ENCODE measurements at regions not wholly inside any gene's neighbourhood (a gene's known extent, or its start where the extent isn't known, plus 50 kb on each side); places are given as distances from the start of the nearest gene placed in this dataset.

DNA sequence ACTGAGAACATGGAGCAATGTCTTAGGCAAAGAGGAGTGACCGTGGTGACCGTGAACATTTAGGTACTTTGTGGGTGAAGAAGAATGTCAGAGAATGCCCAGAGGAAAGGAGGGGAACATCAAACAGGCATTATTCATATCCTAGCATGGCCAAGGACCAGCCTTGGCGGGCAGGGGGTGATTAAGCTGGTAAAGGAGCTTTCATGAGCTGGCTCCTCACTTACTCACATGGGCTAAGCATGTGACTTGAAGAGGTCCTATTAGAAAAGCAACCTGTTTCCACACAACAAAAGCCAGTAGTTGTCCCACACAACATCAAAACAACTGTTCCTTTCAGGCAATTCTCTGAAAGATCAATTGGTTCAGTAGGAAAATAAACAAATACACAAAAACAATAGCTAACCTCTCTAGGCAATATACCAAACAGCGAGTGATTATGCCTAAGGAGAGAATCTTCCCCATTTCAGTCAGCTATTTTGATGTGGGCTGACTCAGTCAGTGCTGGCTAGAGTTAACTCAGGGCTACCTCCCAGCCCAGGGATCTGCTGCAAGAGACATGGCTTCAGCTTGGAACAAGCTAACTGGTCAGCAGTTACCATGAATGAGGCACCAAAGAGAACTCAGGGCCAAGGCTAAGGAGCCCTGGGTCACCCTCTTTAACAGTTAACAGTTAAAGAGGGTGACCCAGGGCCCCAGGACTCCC is 283.5 kb downstream of the ARHGAP12 start:
- H3K9me3 ChIP-seq (ENCODE audit: low read length) = no peaks in the 10 kb centered on the region
- no peak overlapping the region for H3K4me3 ChIP-seq (ENCODE audit: low read depth, low read length, poor library complexity, severe bottlenecking)
- no peaks in the 10 kb centered on the region for H3K27me3 ChIP-seq (ENCODE audit: insufficient read depth, low read length)
- no peaks in the 10 kb centered on the region for H3F3A ChIP-seq (ENCODE audit: insufficient read depth, low read length)
- TF ChIP-seq EZH2 (IDR thresholded peaks at IDR 0.05; ENCODE audit: borderline replicate concordance, low read length) = no peak
- TF ChIP-seq, protein P1, sequence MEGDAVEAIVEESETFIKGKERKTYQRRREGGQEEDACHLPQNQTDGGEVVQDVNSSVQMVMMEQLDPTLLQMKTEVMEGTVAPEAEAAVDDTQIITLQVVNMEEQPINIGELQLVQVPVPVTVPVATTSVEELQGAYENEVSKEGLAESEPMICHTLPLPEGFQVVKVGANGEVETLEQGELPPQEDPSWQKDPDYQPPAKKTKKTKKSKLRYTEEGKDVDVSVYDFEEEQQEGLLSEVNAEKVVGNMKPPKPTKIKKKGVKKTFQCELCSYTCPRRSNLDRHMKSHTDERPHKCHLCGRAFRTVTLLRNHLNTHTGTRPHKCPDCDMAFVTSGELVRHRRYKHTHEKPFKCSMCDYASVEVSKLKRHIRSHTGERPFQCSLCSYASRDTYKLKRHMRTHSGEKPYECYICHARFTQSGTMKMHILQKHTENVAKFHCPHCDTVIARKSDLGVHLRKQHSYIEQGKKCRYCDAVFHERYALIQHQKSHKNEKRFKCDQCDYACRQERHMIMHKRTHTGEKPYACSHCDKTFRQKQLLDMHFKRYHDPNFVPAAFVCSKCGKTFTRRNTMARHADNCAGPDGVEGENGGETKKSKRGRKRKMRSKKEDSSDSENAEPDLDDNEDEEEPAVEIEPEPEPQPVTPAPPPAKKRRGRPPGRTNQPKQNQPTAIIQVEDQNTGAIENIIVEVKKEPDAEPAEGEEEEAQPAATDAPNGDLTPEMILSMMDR (IDR thresholded peaks at IDR 0.05; ENCODE audit: low read length) = no peak
- H3K27ac ChIP-seq (ENCODE audit: low read depth, low read length, poor library complexity, severe bottlenecking) = no peak overlapping the region
- H3K4me2 ChIP-seq (ENCODE audit: low read length) = no peak overlapping the region
- H3K9ac ChIP-seq (ENCODE audit: low read length) = no peak overlapping the region
- no peaks in the 10 kb centered on the region for H3K9me2 ChIP-seq (ENCODE audit: low read depth, low read length)
- no peaks in the 10 kb centered on the region for H3K36me3 ChIP-seq (ENCODE audit: insufficient read depth, low read length)
- no peaks in the 10 kb centered on the region for H3K4me1 ChIP-seq (ENCODE audit: insufficient read depth, low read length, severe bottlenecking)
- no peaks in the 10 kb centered on the region for H3K79me2 ChIP-seq (ENCODE audit: insufficient read depth, low read length)
- H4K20me1 ChIP-seq (ENCODE audit: insufficient read depth, low read length) = no peaks in the 10 kb centered on the region
- no peak overlapping the region for H2AFZ ChIP-seq (ENCODE audit: low read length)

- Histone ChIP-seq H3K27me3 (ENCODE audit: insufficient read depth, low read length) (no peaks in the 10 kb centered on the region), H4K20me1 (ENCODE audit: insufficient read depth, low read length) (no peaks in the 10 kb centered on the region), H3K9ac (ENCODE audit: low read length) (no peak overlapping the region), H3K4me2 (ENCODE audit: low read length) (no peak overlapping the region), H3K36me3 (ENCODE audit: insufficient read depth, low read length) (no peaks in the 10 kb centered on the region), H3K4me3 (ENCODE audit: low read depth, low read length, poor library complexity, severe bottlenecking) (no peak overlapping the region), H2AFZ (ENCODE audit: low read length) (no peak overlapping the region), H3K27ac (ENCODE audit: low read depth, low read length, poor library complexity, severe bottlenecking) (no peak overlapping the region), H3K4me1 (ENCODE audit: insufficient read depth, low read length, severe bottlenecking) (no peaks in the 10 kb centered on the region), H3K79me2 (ENCODE audit: insufficient read depth, low read length) (no peaks in the 10 kb centered on the region), H3F3A (ENCODE audit: insufficient read depth, low read length) (no peaks in the 10 kb centered on the region), H3K9me3 (ENCODE audit: low read length) (no peaks in the 10 kb centered on the region), H3K9me2 (ENCODE audit: low read depth, low read length) (no peaks in the 10 kb centered on the region)
- TF ChIP-seq EZH2 (IDR thresholded peaks at IDR 0.05; ENCODE audit: borderline replicate concordance, low read length) = no peak
- TF ChIP-seq, protein P1 (IDR thresholded peaks at IDR 0.05; ENCODE audit: low read length) = no peak
Observed at GRCh38 chr10:31642281-31642680, 286.4 kb downstream of the ARHGAP12 start.

DNA sequence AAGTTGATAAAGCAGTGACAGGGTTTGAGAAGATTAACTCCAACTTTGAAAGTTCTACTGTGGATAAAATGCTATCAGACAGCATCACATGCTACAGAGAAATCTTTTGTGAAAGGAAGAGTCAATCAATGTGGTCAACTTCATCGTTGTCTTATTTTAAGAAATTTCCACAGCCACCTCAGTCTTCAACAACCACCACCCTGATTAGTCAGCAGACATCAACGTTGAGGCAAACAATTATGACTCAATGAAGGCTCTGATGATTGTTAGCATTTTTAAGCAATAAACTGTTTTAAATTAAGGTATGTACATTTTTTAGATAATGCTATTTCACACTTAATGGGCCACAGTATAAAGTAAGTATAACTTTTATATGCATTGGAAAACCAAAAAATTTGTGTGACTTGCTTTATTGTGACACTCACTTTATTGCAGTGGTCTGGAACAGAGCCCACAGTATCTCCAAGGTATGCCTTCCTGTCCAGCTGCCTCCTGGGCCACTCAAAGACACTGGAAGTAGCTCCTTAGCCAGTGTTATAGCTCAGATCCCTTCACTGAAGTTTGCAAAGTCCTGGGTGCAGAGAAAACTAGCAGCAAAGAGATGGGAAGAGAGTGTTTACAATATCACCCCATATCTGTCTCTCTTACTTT is 293.1 kb downstream of the ARHGAP12 start:
- no peaks in the 10 kb centered on the region for H3F3A ChIP-seq (ENCODE audit: insufficient read depth, low read length)
- H4K20me1 ChIP-seq (ENCODE audit: insufficient read depth, low read length) = no peaks in the 10 kb centered on the region
- H3K4me2 ChIP-seq (ENCODE audit: low read length) = no peak overlapping the region
- H3K9ac ChIP-seq (ENCODE audit: low read length) = no peak overlapping the region
- no peaks in the 10 kb centered on the region for H3K9me2 ChIP-seq (ENCODE audit: low read depth, low read length)
- H3K36me3 ChIP-seq (ENCODE audit: insufficient read depth, low read length) = no peaks in the 10 kb centered on the region
- no peak overlapping the region for H3K27ac ChIP-seq (ENCODE audit: low read depth, low read length, poor library complexity, severe bottlenecking)
- TF ChIP-seq EZH2 (IDR thresholded peaks at IDR 0.05; ENCODE audit: borderline replicate concordance, low read length) = no peak
- TF ChIP-seq, protein P1 (IDR thresholded peaks at IDR 0.05; ENCODE audit: low read length) = no peak
- H3K4me1 ChIP-seq (ENCODE audit: insufficient read depth, low read length, severe bottlenecking) = no peaks in the 10 kb centered on the region
- no peaks in the 10 kb centered on the region for H3K27me3 ChIP-seq (ENCODE audit: insufficient read depth, low read length)
- no peak overlapping the region for H2AFZ ChIP-seq (ENCODE audit: low read length)
- H3K4me3 ChIP-seq (ENCODE audit: low read depth, low read length, poor library complexity, severe bottlenecking) = no peak overlapping the region
- no peaks in the 10 kb centered on the region for H3K9me3 ChIP-seq (ENCODE audit: low read length)
- no peaks in the 10 kb centered on the region for H3K79me2 ChIP-seq (ENCODE audit: insufficient read depth, low read length)

All from OCI-LY1 (cell line).